Memory B cell (primary cell): ENCODE measurements at regions not wholly inside any gene's neighbourhood (a gene's known extent, or its start where the extent isn't known, plus 50 kb on each side); places are given as distances from the start of the nearest gene placed in this dataset.

Source experiments
- ATAC-seq: fragments of 150-1000 bp; cut with Tn5 transposase; 2 replicates; pipeline ENCODE4 v1.10.0; 2021; ENCODE audit warnings: low read depth, mild to moderate bottlenecking, moderate library complexity
- DNase-seq, 2 donors: peaks; one replicate each; pipeline ENCODE4 v3.0.0; 2022; ENCODE audit warnings: low spot score in 2 of 2
- H3K27ac Mint-ChIP-seq: one replicate; pipeline ENCODE4 v1.8.0; 2022; ENCODE audit warnings: mild to moderate bottlenecking, moderate library complexity, mixed read lengths
- H3K27me3 Mint-ChIP-seq: one replicate; pipeline ENCODE4 v1.8.0; 2022; ENCODE audit warnings: mixed read lengths
- H3K36me3 Mint-ChIP-seq: one replicate; pipeline ENCODE4 v1.8.0; 2022; ENCODE audit warnings: mild to moderate bottlenecking, mixed read lengths
- H3K4me1 Mint-ChIP-seq: one replicate; pipeline ENCODE4 v1.8.0; 2022; ENCODE audit warnings: mixed read lengths
- H3K4me3 Mint-ChIP-seq: one replicate; pipeline ENCODE4 v1.8.0; 2022; ENCODE audit warnings: mild to moderate bottlenecking, moderate library complexity, mixed read lengths
- H3K9me3 Mint-ChIP-seq: one replicate; pipeline ENCODE4 v1.8.0; 2022; ENCODE audit warnings: mixed read lengths

GRCh38 chr3:82363131-82363530, 601.7 kb upstream of the GBE1 start:
- H3K27ac Mint-ChIP-seq = no peak overlapping the region
- H3K4me3 Mint-ChIP-seq = no peak overlapping the region
- no peaks in the 10 kb centered on the region for H3K4me1 Mint-ChIP-seq
- H3K27me3 Mint-ChIP-seq = no peaks in the 10 kb centered on the region
- peaks cover 5% of the 10 kb centered on the region for H3K9me3 Mint-ChIP-seq
- no peaks in the 10 kb centered on the region for H3K36me3 Mint-ChIP-seq
- ATAC-seq = no peak
- DNase-seq = no peak

GRCh38 chr3:82355228-82355627, 593.8 kb upstream of the GBE1 start:
- Mint-ChIP-seq H3K27me3 (peaks cover 1% of the 10 kb centered on the region), H3K27ac (no peak overlapping the region), H3K9me3 (peaks cover 7% of the 10 kb centered on the region), H3K4me3 (no peak overlapping the region), H3K4me1 (no peaks in the 10 kb centered on the region), H3K36me3 (no peaks in the 10 kb centered on the region)
- no peak for ATAC-seq
- DNase-seq = no peak

- no peak overlapping the region for H3K4me3 Mint-ChIP-seq
- ATAC-seq (no peak), DNase-seq (no peak)
- H3K27ac Mint-ChIP-seq = no peak overlapping the region
- peaks cover 7% of the 10 kb centered on the region for H3K9me3 Mint-ChIP-seq
- H3K27me3 Mint-ChIP-seq = peaks cover 1% of the 10 kb centered on the region
- no peaks in the 10 kb centered on the region for H3K36me3 Mint-ChIP-seq
- no peaks in the 10 kb centered on the region for H3K4me1 Mint-ChIP-seq
Observed at GRCh38 chr3:82354228-82354627, 592.8 kb upstream of the GBE1 start.

- no peak overlapping the region for H3K27ac Mint-ChIP-seq
Observed at GRCh38 chr3:82353306-82354171, 592.1 kb upstream of the GBE1 start.

GRCh38 chr3:82347585-82347984, 586.1 kb upstream of the GBE1 start:
- Mint-ChIP-seq H3K4me3 (no peak overlapping the region), H3K36me3 (no peaks in the 10 kb centered on the region), H3K9me3 (peaks cover 3% of the 10 kb centered on the region), H3K27me3 (no peaks in the 10 kb centered on the region), H3K4me1 (no peaks in the 10 kb centered on the region), H3K27ac (no peak overlapping the region)
- DNase-seq (no peak), ATAC-seq (no peak)

More at GRCh38 chr3:82353306-82354171, 592.1 kb upstream of the GBE1 start:
- DNase-seq (no peak), ATAC-seq (no peak)
- H3K27me3 Mint-ChIP-seq = peaks cover 1% of the 10 kb centered on the region
- H3K9me3 Mint-ChIP-seq = peaks cover 7% of the 10 kb centered on the region
- H3K36me3 Mint-ChIP-seq = no peaks in the 10 kb centered on the region
- H3K4me3 Mint-ChIP-seq = no peak overlapping the region
- no peaks in the 10 kb centered on the region for H3K4me1 Mint-ChIP-seq

- Mint-ChIP-seq H3K27ac (no peak overlapping the region), H3K4me3 (no peak overlapping the region), H3K4me1 (no peaks in the 10 kb centered on the region), H3K9me3 (no peaks in the 10 kb centered on the region), H3K27me3 (no peaks in the 10 kb centered on the region), H3K36me3 (no peaks in the 10 kb centered on the region)
- DNase-seq = no peak
- ATAC-seq = no peak
Observed at GRCh38 chr3:82342521-82342920, 581.1 kb upstream of the GBE1 start.

GRCh38 chr3:82329300-82329699, 567.9 kb upstream of the GBE1 start:
- no peak for DNase-seq
- H3K9me3 Mint-ChIP-seq = peaks cover 3% of the 10 kb centered on the region
- H3K4me1 Mint-ChIP-seq = no peaks in the 10 kb centered on the region

GRCh38 chr3:82311901-82312300, 550.5 kb upstream of the GBE1 start:
- Mint-ChIP-seq H3K4me1 (no peaks in the 10 kb centered on the region), H3K36me3 (no peaks in the 10 kb centered on the region), H3K4me3 (no peak overlapping the region), H3K27me3 (no peaks in the 10 kb centered on the region), H3K9me3 (peaks cover 3% of the 10 kb centered on the region), H3K27ac (no peak overlapping the region)
- ATAC-seq = no peak
- no peak for DNase-seq

More at GRCh38 chr3:82329300-82329699, 567.9 kb upstream of the GBE1 start:
- Mint-ChIP-seq H3K27me3 (no peaks in the 10 kb centered on the region), H3K27ac (no peak overlapping the region), H3K4me3 (no peak overlapping the region), H3K36me3 (no peaks in the 10 kb centered on the region)
- ATAC-seq = no peak

GRCh38 chr3:82308755-82309154, 547.3 kb upstream of the GBE1 start:
- H3K4me1 Mint-ChIP-seq = no peaks in the 10 kb centered on the region
- DNase-seq = no peak

GRCh38 chr3:82306189-82306588, 544.7 kb upstream of the GBE1 start:
- Mint-ChIP-seq H3K9me3 (peaks cover 4% of the 10 kb centered on the region), H3K4me3 (no peak overlapping the region), H3K27ac (no peak overlapping the region), H3K4me1 (no peaks in the 10 kb centered on the region), H3K36me3 (no peaks in the 10 kb centered on the region), H3K27me3 (no peaks in the 10 kb centered on the region)
- no peak for ATAC-seq
- no peak for DNase-seq

More at GRCh38 chr3:82308755-82309154, 547.3 kb upstream of the GBE1 start:
- Mint-ChIP-seq H3K9me3 (peaks cover 4% of the 10 kb centered on the region), H3K27me3 (no peaks in the 10 kb centered on the region), H3K27ac (no peak overlapping the region), H3K4me3 (no peak overlapping the region), H3K36me3 (no peaks in the 10 kb centered on the region)
- ATAC-seq = no peak

GRCh38 chr3:82294609-82295008, 533.2 kb upstream of the GBE1 start:
- Mint-ChIP-seq H3K27me3 (no peaks in the 10 kb centered on the region), H3K27ac (no peak overlapping the region), H3K36me3 (no peaks in the 10 kb centered on the region), H3K4me3 (no peak overlapping the region), H3K4me1 (no peaks in the 10 kb centered on the region), H3K9me3 (peaks cover 3% of the 10 kb centered on the region)
- ATAC-seq (no peak), DNase-seq (no peak)

- no peak for DNase-seq
Observed at GRCh38 chr3:82293867-82294266, 532.4 kb upstream of the GBE1 start.

GRCh38 chr3:82293435-82293834, 532.0 kb upstream of the GBE1 start:
- no peaks in the 10 kb centered on the region for H3K36me3 Mint-ChIP-seq
- no peaks in the 10 kb centered on the region for H3K27me3 Mint-ChIP-seq
- no peak for DNase-seq
- ATAC-seq = no peak
- H3K27ac Mint-ChIP-seq = no peak overlapping the region
- peaks cover 5% of the 10 kb centered on the region for H3K9me3 Mint-ChIP-seq
- no peak overlapping the region for H3K4me3 Mint-ChIP-seq
- H3K4me1 Mint-ChIP-seq = no peaks in the 10 kb centered on the region

More at GRCh38 chr3:82293867-82294266, 532.4 kb upstream of the GBE1 start:
- H3K27ac Mint-ChIP-seq = no peak overlapping the region
- H3K4me1 Mint-ChIP-seq = no peaks in the 10 kb centered on the region
- peaks cover 4% of the 10 kb centered on the region for H3K9me3 Mint-ChIP-seq
- no peak for ATAC-seq
- H3K36me3 Mint-ChIP-seq = no peaks in the 10 kb centered on the region
- no peak overlapping the region for H3K4me3 Mint-ChIP-seq
- H3K27me3 Mint-ChIP-seq = no peaks in the 10 kb centered on the region

- Mint-ChIP-seq H3K27ac (no peak overlapping the region), H3K9me3 (peaks cover 4% of the 10 kb centered on the region), H3K36me3 (no peaks in the 10 kb centered on the region), H3K4me3 (no peak overlapping the region), H3K4me1 (no peaks in the 10 kb centered on the region), H3K27me3 (no peaks in the 10 kb centered on the region)
- DNase-seq (no peak), ATAC-seq (no peak)
Observed at GRCh38 chr3:82287562-82287961, 526.1 kb upstream of the GBE1 start.

- ATAC-seq (no peak), DNase-seq (no peak)
- H3K36me3 Mint-ChIP-seq = no peaks in the 10 kb centered on the region
- H3K27ac Mint-ChIP-seq = no peak overlapping the region
- no peaks in the 10 kb centered on the region for H3K9me3 Mint-ChIP-seq
- no peaks in the 10 kb centered on the region for H3K4me1 Mint-ChIP-seq
- H3K27me3 Mint-ChIP-seq = no peaks in the 10 kb centered on the region
- no peak overlapping the region for H3K4me3 Mint-ChIP-seq
Observed at GRCh38 chr3:82281205-82281604, 519.8 kb upstream of the GBE1 start.
